Activated CD4-positive, alpha-beta T cell treated with anti-CD3 and anti-CD28 coated beads, Interleukin-2, amount 50 U/mL, for 4 hours (primary cell): ENCODE measurements at regions not wholly inside any gene's neighbourhood (a gene's known extent, or its start where the extent isn't known, plus 50 kb on each side); places are given as distances from the start of the nearest gene placed in this dataset.
A peak's percentile ranks its signal among the peaks of the same experiment; 100 is the strongest.
"Not testable (repeated sequence)": the region's sequence is repeated elsewhere in the genome, so short reads cannot be mapped to it uniquely, and the experiment has no call there.

Source experiments
- DNase-seq, 2 experiments: peaks; one replicate each; pipeline ENCODE4 v3.0.0-alpha.2; 2020

- no peak for DNase-seq
Measured at GRCh38 chr1:238334170-238334569, 443.4 kb upstream of the ZP4 start.

GRCh38 chr1:238331557-238331956, 440.8 kb upstream of the ZP4 start:
- DNase-seq: no peak

GRCh38 chr1:238329671-238330070, 438.9 kb upstream of the ZP4 start:
- no peak for DNase-seq

- DNase-seq: not testable (repeated sequence)
Measured at GRCh38 chr1:238327033-238327432, 436.3 kb upstream of the ZP4 start.

- not testable (repeated sequence) for DNase-seq
Measured at GRCh38 chr1:238326479-238326878, 435.8 kb upstream of the ZP4 start.

GRCh38 chr1:238324211-238324864, 433.6 kb upstream of the ZP4 start:
- DNase-seq: no peak

GRCh38 chr1:238323490-238323889, 432.8 kb upstream of the ZP4 start:
- no peak for DNase-seq

- DNase-seq: no peak
Measured at GRCh38 chr1:238319957-238320356, 429.2 kb upstream of the ZP4 start.

- no peak for DNase-seq
Measured at GRCh38 chr1:238318294-238319110, 427.8 kb upstream of the ZP4 start.

- DNase-seq: no peak
Measured at GRCh38 chr1:238312969-238313368, 422.2 kb upstream of the ZP4 start.

GRCh38 chr1:238306411-238306810, 415.7 kb upstream of the ZP4 start:
- no peak for DNase-seq

GRCh38 chr1:238302646-238303045, 411.9 kb upstream of the ZP4 start:
- DNase-seq: no peak

GRCh38 chr1:238296371-238296770, 405.6 kb upstream of the ZP4 start:
- no peak for DNase-seq

GRCh38 chr1:238293075-238293474, 402.4 kb upstream of the ZP4 start:
- no peak for DNase-seq

- DNase-seq: no peak
Measured at GRCh38 chr1:238281418-238281817, 390.7 kb upstream of the ZP4 start.

- no peak for DNase-seq
Measured at GRCh38 chr1:238279694-238280380, 389.1 kb upstream of the ZP4 start.

GRCh38 chr1:238272145-238272544, 381.4 kb upstream of the ZP4 start:
- no peak for DNase-seq

- DNase-seq: no peak
Measured at GRCh38 chr1:238265866-238266265, 375.1 kb upstream of the ZP4 start.

GRCh38 chr1:238264951-238265350, 374.2 kb upstream of the ZP4 start:
- no peak for DNase-seq

GRCh38 chr1:238258510-238258909, 367.8 kb upstream of the ZP4 start:
- no peak for DNase-seq

GRCh38 chr1:238257018-238257621, 366.4 kb upstream of the ZP4 start:
- no peak for DNase-seq

GRCh38 chr1:238254935-238255334, 364.2 kb upstream of the ZP4 start:
- no peak for DNase-seq

GRCh38 chr1:238252033-238252802, 361.5 kb upstream of the ZP4 start:
- peak in 1 of 2 experiments; percentile 4 for DNase-seq
